ENCODE measurements at regions not wholly inside any gene's neighbourhood (a gene's known extent, or its start where the extent isn't known, plus 50 kb on each side); places are given as distances from the start of the nearest gene placed in this dataset.

DNA sequence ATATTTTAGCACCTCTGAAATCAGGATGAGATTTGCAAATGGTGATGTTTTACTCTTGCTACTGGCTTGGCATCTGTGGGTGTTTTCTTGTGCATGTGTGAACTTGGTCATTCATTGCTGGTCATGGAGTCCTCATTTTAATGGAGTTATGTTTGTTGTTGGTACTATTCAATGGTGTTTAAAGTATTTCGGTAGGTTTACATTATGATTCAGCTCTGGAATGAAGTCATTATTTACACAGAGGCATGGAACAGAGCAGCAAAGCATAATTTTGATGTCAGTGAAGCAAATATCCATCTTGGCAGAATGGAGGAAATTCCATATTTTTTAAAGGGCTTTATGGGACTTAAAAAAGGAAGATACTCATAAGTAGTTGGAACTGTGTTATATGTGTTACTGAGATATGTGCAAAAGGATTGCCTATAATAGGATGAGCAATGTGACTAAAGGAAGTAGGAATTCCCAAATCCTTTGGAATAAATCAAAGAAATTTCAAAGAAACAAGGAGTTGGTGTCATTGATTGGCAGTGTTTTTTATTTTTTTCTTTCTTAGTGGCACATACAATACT is 147.4 kb downstream of the ACTBL2 start:
- DNase-seq (ENCODE audit: low read depth in 2 of 2): peak in 1 of 2 donors; percentile 79

- peak; percentile 70 to 81 for DNase-seq (ENCODE audit: low read depth in 2 of 2)
Observed at GRCh38 chr5:57334475-57334874, 148.1 kb downstream of the ACTBL2 start.

GRCh38 chr5:57332361-57332760 is 150.2 kb downstream of the ACTBL2 start:
- DNase-seq (ENCODE audit: low read depth in 2 of 2): no peak

GRCh38 chr5:57327561-57328367 is 153.9 kb downstream of the GPBP1 start:
- peak; percentile 46 to 56 for DNase-seq (ENCODE audit: low read depth in 2 of 2)

DNA sequence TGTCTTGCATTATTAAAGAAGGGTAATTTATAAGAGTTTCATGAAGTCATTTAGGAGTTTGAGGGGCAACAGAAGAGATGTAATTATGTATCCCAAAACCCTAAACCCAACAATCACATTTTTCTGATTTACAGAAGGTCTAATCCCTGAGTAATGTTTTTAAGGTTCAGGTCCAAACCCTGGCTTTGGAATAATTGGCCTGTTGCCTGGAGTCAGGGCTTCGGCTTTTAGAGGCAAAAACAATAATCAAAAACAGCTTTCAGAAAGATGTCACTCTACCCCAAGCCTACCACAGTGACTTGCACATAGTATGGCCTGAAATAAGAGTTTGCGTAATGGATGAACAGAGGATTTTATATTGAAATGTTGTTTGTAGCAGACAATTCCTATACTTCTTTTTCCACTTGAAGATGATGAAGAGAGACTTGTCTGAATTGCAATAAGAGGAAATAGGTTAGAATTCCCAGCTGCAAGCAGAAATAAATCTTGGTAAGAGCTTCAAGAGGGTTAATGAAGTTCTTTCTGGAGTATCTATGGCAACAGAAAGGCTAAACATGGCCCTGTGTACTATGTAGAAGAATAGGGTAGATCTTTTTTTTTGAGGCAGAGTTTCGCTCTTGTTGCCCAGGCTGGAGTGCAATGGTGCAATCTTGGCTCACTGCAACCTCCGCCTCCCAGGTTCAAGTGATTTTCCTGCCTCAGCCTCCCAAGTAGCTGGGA is 152.0 kb downstream of the GPBP1 start:
- DNase-seq (ENCODE audit: low read depth in 2 of 2): no peak

- DNase-seq (ENCODE audit: low read depth in 2 of 2): no peak
Observed at GRCh38 chr5:57324861-57325260, 151.0 kb downstream of the GPBP1 start.

DNA sequence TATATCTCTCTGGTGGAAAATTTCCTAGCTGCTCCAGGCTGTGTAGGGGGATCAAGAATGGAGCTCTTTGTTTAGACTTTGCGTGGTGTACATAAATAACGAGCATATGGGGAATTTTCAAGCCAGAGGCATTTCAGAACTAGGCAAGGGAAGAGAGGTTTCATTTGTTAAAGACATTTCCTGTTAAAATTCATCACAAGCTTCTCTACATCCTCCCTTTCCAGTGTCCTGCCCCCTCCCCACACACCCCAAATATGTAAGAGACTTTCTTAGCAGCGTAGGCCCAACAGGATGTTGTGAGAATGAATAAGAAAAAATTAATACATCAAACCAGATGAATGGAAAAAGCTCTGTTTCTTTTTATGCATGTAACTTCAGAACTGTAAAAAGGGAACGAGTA is 150.3 kb downstream of the GPBP1 start:
- DNase-seq (ENCODE audit: low read depth in 2 of 2): no peak

DNA sequence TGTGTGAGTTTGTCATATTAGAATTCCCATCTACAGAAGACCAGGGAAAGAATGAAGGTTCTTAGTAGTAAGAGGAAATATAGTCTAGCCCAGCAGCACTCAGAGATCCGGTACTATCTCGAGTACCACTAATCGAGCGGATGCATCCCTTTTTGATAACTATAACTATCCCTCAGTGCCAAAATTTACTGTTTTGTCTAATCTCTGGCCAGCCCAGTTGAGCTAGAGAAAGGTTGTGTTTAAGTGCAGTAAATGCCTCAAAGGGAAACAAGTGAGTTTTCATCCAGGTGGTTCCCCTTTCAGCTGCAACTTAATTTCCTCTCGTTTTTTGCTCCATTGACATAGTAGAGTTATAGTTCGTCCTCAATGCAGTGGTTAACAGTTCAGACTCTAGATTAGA is 146.7 kb downstream of the GPBP1 start:
- peak; percentile 35 to 49 for DNase-seq (ENCODE audit: low read depth in 2 of 2)

GRCh38 chr5:57319628-57320027 is 145.8 kb downstream of the GPBP1 start:
- DNase-seq (ENCODE audit: low read depth in 2 of 2): no peak

DNA sequence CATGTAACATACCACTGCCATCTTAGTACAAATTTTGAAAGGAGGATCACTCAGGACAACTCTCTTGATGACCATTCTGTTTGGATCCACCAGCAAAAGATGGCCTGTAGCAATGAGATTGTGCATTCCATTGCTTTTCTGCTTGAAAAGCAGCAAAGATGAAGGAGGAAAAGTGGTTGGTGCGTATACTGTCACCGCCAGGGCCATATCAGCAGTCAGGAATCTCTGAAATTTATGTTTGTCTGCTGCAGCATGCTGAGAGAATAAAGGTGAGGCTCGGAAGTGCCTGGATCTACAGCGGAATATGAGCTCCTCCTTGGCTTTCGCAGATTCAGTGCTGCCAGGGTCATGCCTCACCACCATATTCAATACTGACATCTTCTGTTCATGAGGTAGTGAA is 144.4 kb downstream of the GPBP1 start:
- DNase-seq (ENCODE audit: low read depth in 2 of 2): no peak

- peak in 1 of 2 donors; percentile 21 for DNase-seq (ENCODE audit: low read depth in 2 of 2)
Observed at GRCh38 chr5:57317341-57317740, 143.5 kb downstream of the GPBP1 start.

- DNase-seq (ENCODE audit: low read depth in 2 of 2): peak; percentile 16 to 88
Observed at GRCh38 chr5:57316798-57317327, 143.0 kb downstream of the GPBP1 start.

GRCh38 chr5:57315941-57316340 is 142.1 kb downstream of the GPBP1 start:
- no peak for DNase-seq (ENCODE audit: low read depth in 2 of 2)
